Panc1 (cell line): ENCODE measurements at regions not wholly inside any gene's neighbourhood (a gene's known extent, or its start where the extent isn't known, plus 50 kb on each side); places are given as distances from the start of the nearest gene placed in this dataset.

Experiments used
- ATAC-seq: fragments of 200-7000 bp; cut with Tn5 transposase; 2 replicates; pipeline ENCODE4 v1.9.1; 2020; ENCODE audit warnings: mild to moderate bottlenecking, moderate library complexity
- BruUV-seq: library from RNA; stranded (reverse); fragments of 400-500 nt; replicated peaks from 2 replicates; lab custom pipeline; 2021; lab: Mats Ljungman, UMichigan
- CTCF ChIA-PET: fragments of 300-600 bp; sonication (Branson Sonifier 250); formaldehyde crosslinking; loops from one replicate; lab custom pipeline; 2022; ENCODE audit warnings: antibody characterized with exemption; lab: Charles Lee
- POLR2A ChIA-PET: fragments of 300-600 bp; sonication (Branson Sonifier 250); formaldehyde crosslinking; loops from one replicate; lab custom pipeline; 2022; ENCODE audit warnings: antibody characterized with exemption; lab: Charles Lee
- DNase-seq: peaks from one replicate; pipeline ENCODE4 v3.0.0-alpha.2; 2010; ENCODE audit warnings: low read depth, low spot score
- H3K27ac ChIP-seq: 2 replicates; pipeline ENCODE4 v1.5.1; 2011; ENCODE audit warnings: mild to moderate bottlenecking, low read length, inconsistent platforms
- H3K27me3 ChIP-seq: fragments of 200-500 bp; sonication (Bioruptor generic); 2 replicates; pipeline ENCODE4 v1.6.0; 2014; ENCODE audit warnings: low read length, inconsistent platforms; ENCODE audit not compliant: control insufficient read depth, insufficient read depth
- H3K36me3 ChIP-seq: fragments of 200-500 bp; sonication (Bioruptor generic); 2 replicates; pipeline ENCODE4 v1.5.1; 2014; ENCODE audit warnings: inconsistent platforms, mild to moderate bottlenecking, low read length, moderate library complexity; ENCODE audit not compliant: control insufficient read depth, insufficient read depth
- H3K4me1 ChIP-seq: 2 replicates; pipeline ENCODE4 v1.5.1; 2011; ENCODE audit warnings: inconsistent platforms, mild to moderate bottlenecking, low read length, moderate library complexity; ENCODE audit not compliant: control insufficient read depth, insufficient read depth
- H3K4me3 ChIP-seq, 2 experiments: 2 replicates each; pipeline ENCODE4 v1.5.1; 2011 to 2012; ENCODE audit warnings: low read depth in 2 of 2, low read length in 2 of 2, mild to moderate bottlenecking in 2 of 2, inconsistent platforms in 1 of 2, moderate library complexity in 1 of 2
- H3K9me3 ChIP-seq: fragments of 200-500 bp; sonication (Bioruptor generic); 2 replicates; pipeline ENCODE4 v1.5.1; 2014; ENCODE audit warnings: low read depth, mild to moderate bottlenecking, inconsistent platforms, low read length, moderate library complexity; ENCODE audit not compliant: control insufficient read depth, insufficient read depth
- POLR2AphosphoS5 ChIP-seq: IDR thresholded peaks from 2 replicates; pipeline ENCODE4 v1.6.1; 2012; ENCODE audit warnings: mild to moderate bottlenecking, low read depth, low read length, moderate library complexity
- SIN3A ChIP-seq: IDR thresholded peaks from 2 replicates; pipeline ENCODE4 v1.6.1; 2012; ENCODE audit warnings: low read depth, mild to moderate bottlenecking, low read length, moderate library complexity, borderline replicate concordance; ENCODE audit not compliant: insufficient read depth
- TCF7L2 ChIP-seq: IDR thresholded peaks from 2 replicates; pipeline ENCODE4 v1.6.1; 2011; ENCODE audit warnings: mild to moderate bottlenecking, low read depth, low read length, inconsistent platforms
- in situ Hi-C: cut with HindIII; loops from 2 replicates; pipeline ENCODE4 v1.10.0; 2016; ENCODE audit warnings: low sequenced_read_pairs, low pct_unique_long_range_greater_than_20kb
- intact Hi-C: fragments of 100-400 bp; cut with micrococcal nuclease; formaldehyde crosslinking; loops from one replicate; pipeline ENCODE4 v1.10.0; 2022; ENCODE audit not compliant: unreplicated experiment
- TF ChIP-seq, protein P1 (sequence below), 2 experiments: IDR thresholded peaks; 2 replicates each; pipeline ENCODE4 v1.6.1; 2011 to 2012; ENCODE audit warnings: low read depth in 2 of 2, control low read depth in 1 of 2, low read length in 1 of 2, mild to moderate bottlenecking in 1 of 2, moderate library complexity in 1 of 2; ENCODE audit not compliant: insufficient read depth in 1 of 2
- TF ChIP-seq, protein P2 (sequence below): fragments of 450-650 bp; IDR thresholded peaks from 2 replicates; pipeline ENCODE4 v1.5.1; 2017; ENCODE audit warnings: mild to moderate bottlenecking

DNA sequence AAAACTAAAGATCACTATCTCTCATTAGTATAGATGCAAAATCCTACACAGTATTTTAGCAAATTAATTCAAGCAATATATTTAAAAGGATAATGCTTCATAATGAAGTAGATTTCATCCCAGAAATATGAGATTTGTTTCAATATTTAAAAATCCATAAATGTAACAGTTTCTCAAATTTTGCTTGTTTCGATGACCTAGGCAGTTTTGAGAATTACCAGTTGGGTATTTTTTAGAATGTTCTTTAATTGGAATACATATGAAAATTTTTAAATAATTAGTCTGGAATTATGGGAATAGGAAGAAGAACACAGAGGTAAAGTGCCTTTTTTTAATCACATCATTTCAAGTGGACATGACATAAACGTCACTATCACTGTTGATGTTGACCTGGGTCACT lies 192.3 kb downstream of the FBXO8 start:
- Histone ChIP-seq H3K27ac (no peak overlapping the region), H3K4me3 (no peak overlapping the region), H3K27me3 (no peaks in the 10 kb centered on the region), H3K4me1 (no peaks in the 10 kb centered on the region), H3K36me3 (no peaks in the 10 kb centered on the region), H3K9me3 (no peaks in the 10 kb centered on the region)
- BruUV-seq: no TSS peak
- ATAC-seq (no peak), DNase-seq (no peak)
- ChIA-PET CTCF (no interaction called here), POLR2A (no interaction called here)
- in situ Hi-C loops: no loop called here
- TF ChIP-seq, protein P1, sequence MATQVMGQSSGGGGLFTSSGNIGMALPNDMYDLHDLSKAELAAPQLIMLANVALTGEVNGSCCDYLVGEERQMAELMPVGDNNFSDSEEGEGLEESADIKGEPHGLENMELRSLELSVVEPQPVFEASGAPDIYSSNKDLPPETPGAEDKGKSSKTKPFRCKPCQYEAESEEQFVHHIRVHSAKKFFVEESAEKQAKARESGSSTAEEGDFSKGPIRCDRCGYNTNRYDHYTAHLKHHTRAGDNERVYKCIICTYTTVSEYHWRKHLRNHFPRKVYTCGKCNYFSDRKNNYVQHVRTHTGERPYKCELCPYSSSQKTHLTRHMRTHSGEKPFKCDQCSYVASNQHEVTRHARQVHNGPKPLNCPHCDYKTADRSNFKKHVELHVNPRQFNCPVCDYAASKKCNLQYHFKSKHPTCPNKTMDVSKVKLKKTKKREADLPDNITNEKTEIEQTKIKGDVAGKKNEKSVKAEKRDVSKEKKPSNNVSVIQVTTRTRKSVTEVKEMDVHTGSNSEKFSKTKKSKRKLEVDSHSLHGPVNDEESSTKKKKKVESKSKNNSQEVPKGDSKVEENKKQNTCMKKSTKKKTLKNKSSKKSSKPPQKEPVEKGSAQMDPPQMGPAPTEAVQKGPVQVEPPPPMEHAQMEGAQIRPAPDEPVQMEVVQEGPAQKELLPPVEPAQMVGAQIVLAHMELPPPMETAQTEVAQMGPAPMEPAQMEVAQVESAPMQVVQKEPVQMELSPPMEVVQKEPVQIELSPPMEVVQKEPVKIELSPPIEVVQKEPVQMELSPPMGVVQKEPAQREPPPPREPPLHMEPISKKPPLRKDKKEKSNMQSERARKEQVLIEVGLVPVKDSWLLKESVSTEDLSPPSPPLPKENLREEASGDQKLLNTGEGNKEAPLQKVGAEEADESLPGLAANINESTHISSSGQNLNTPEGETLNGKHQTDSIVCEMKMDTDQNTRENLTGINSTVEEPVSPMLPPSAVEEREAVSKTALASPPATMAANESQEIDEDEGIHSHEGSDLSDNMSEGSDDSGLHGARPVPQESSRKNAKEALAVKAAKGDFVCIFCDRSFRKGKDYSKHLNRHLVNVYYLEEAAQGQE (IDR thresholded peaks at IDR 0.05; ENCODE audit: insufficient read depth in 1 of 2, low read depth in 2 of 2, low read length in 1 of 2): no peak
- TF ChIP-seq POLR2AphosphoS5 (no peak), SIN3A (no peak), TCF7L2 (no peak)
- TF ChIP-seq, protein P2, sequence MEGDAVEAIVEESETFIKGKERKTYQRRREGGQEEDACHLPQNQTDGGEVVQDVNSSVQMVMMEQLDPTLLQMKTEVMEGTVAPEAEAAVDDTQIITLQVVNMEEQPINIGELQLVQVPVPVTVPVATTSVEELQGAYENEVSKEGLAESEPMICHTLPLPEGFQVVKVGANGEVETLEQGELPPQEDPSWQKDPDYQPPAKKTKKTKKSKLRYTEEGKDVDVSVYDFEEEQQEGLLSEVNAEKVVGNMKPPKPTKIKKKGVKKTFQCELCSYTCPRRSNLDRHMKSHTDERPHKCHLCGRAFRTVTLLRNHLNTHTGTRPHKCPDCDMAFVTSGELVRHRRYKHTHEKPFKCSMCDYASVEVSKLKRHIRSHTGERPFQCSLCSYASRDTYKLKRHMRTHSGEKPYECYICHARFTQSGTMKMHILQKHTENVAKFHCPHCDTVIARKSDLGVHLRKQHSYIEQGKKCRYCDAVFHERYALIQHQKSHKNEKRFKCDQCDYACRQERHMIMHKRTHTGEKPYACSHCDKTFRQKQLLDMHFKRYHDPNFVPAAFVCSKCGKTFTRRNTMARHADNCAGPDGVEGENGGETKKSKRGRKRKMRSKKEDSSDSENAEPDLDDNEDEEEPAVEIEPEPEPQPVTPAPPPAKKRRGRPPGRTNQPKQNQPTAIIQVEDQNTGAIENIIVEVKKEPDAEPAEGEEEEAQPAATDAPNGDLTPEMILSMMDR: no peak
- intact Hi-C loops: no loop called here

DNA sequence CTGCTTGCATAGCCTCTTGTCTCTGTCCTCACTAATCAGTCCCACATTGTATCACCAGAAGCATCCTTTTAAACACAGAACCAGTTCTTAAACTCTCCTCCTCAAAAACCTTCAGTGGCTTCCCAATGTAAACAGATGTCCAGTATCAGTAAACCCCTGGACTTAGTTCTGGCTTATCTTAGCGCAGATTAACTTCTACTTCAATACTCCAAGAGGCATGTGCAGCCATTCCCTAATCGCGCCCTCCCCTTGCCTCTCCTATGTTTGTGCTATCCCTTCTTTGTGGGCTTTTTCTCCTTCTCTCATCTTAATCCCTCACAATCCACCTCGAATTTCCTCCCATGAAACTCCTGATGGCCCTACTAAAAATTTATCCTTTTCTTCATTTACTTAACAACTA lies 193.8 kb downstream of the FBXO8 start:
- intact Hi-C loops: no loop called here
- Histone ChIP-seq H3K4me1 (no peaks in the 10 kb centered on the region), H3K36me3 (no peaks in the 10 kb centered on the region), H3K4me3 (no peak overlapping the region), H3K9me3 (no peaks in the 10 kb centered on the region), H3K27ac (no peak overlapping the region), H3K27me3 (no peaks in the 10 kb centered on the region)
- in situ Hi-C loops: no loop called here
- CTCF ChIA-PET: no interaction called here
- DNase-seq: no peak
- BruUV-seq: no TSS peak
- POLR2A ChIA-PET: no interaction called here
- TF ChIP-seq, protein P1 (IDR thresholded peaks at IDR 0.05; ENCODE audit: insufficient read depth in 1 of 2, low read depth in 2 of 2, low read length in 1 of 2): no peak
- TF ChIP-seq, protein P2: no peak
- TF ChIP-seq SIN3A: no peak
- TF ChIP-seq POLR2AphosphoS5: no peak
- TF ChIP-seq TCF7L2: no peak
- ATAC-seq: no peak
